H1 (cell line): ENCODE measurements at regions not wholly inside any gene's neighbourhood (a gene's known extent, or its start where the extent isn't known, plus 50 kb on each side); places are given as distances from the start of the nearest gene placed in this dataset.

Experiments
- CTCF ChIA-PET: fragments of 300-600 bp; sonication (Branson Sonifier 250); formaldehyde crosslinking; loops from one replicate; lab custom pipeline; 2021; ENCODE audit not compliant: partially characterized antibody; lab: Charles Lee
- POLR2A ChIA-PET: fragments of 300-600 bp; sonication (Branson Sonifier 250); formaldehyde crosslinking; loops from one replicate; lab custom pipeline; 2021; ENCODE audit warnings: inconsistent platforms; ENCODE audit not compliant: partially characterized antibody; lab: Charles Lee
- DNase-seq, 2 experiments: peaks; one replicate each; pipeline versions ENCODE4 v3.0.0 to v3.0.0-alpha.2; 2010 to 2022; ENCODE audit warnings: low spot score in 2 of 2, low read depth in 1 of 2, mixed read lengths in 1 of 2
- FAIRE-seq: peaks from 2 replicates; lab custom pipeline; 2011; peaks lifted over from hg19 to GRCh38; lab: Jason Lieb, UNC
- H2AFZ ChIP-seq: 2 replicates; pipeline ENCODE4 v1.8.1; 2012; ENCODE audit warnings: low read length, inconsistent platforms
- H2AK5ac ChIP-seq: 2 replicates; pipeline ENCODE4 v1.6.1; 2013; ENCODE audit warnings: low read depth, low read length
- H2BK120ac ChIP-seq: replicated peaks from 2 replicates; pipeline ENCODE3; 2013; ENCODE audit warnings: low read depth, low read length, inconsistent platforms
- H2BK12ac ChIP-seq: 2 replicates; pipeline ENCODE4 v1.6.1; 2013; ENCODE audit warnings: low read depth, low read length
- H2BK15ac ChIP-seq: 2 replicates; pipeline ENCODE4 v1.6.1; 2013; ENCODE audit warnings: low read length
- H2BK20ac ChIP-seq: 2 replicates; pipeline ENCODE4 v1.6.1; 2013; ENCODE audit warnings: low read length
- H2BK5ac ChIP-seq: 2 replicates; pipeline ENCODE4 v1.6.1; 2013; ENCODE audit warnings: low read depth, low read length
- H3K14ac ChIP-seq: 2 replicates; pipeline ENCODE4 v1.6.1; 2013; ENCODE audit warnings: inconsistent platforms; ENCODE audit not compliant: insufficient read length
- H3K18ac ChIP-seq: 2 replicates; pipeline ENCODE4 v1.6.1; 2013; ENCODE audit warnings: low read length; ENCODE audit errors: extremely low read depth
- H3K23ac ChIP-seq: 2 replicates; pipeline ENCODE4 v1.6.1; 2013; ENCODE audit warnings: inconsistent platforms; ENCODE audit not compliant: insufficient read length
- H3K23me2 ChIP-seq: 2 replicates; pipeline ENCODE4 v1.6.1; 2013; ENCODE audit warnings: low read depth, low read length
- H3K27ac ChIP-seq: 2 replicates; pipeline ENCODE4 v1.6.1; 2011; ENCODE audit warnings: low read depth, low read length, inconsistent platforms
- H3K27me3 ChIP-seq, 4 experiments: replicated peaks in 1 of 4; 1 replicate in 1 of 4; 2 replicates in 3 of 4; pipeline versions ENCODE4 v1.6.1 to v1.8.1; 2011 to 2013; ENCODE audit warnings: low read length in 3 of 4, mild to moderate bottlenecking in 3 of 4, inconsistent platforms in 2 of 4, mixed read lengths in 2 of 4, moderate library complexity in 1 of 4; ENCODE audit not compliant: control insufficient read depth in 3 of 4, insufficient read depth in 3 of 4; ENCODE audit errors: extremely low read depth in 1 of 4
- H3K36me3 ChIP-seq, 4 experiments: 2 replicates each; pipeline versions ENCODE4 v1.6.1 to v1.8.1; 2011 to 2013; ENCODE audit warnings: mild to moderate bottlenecking in 4 of 4, low read length in 3 of 4, moderate library complexity in 2 of 4, control low read depth in 1 of 4, inconsistent platforms in 1 of 4; ENCODE audit not compliant: insufficient read depth in 4 of 4, control insufficient read depth in 2 of 4
- H3K4ac ChIP-seq: replicated peaks from 2 replicates; pipeline ENCODE3; 2013; ENCODE audit warnings: low read length, low read depth, mixed read lengths, inconsistent platforms; ENCODE audit not compliant: insufficient read length
- H3K4me1 ChIP-seq, 4 experiments: replicated peaks in 1 of 4; 1 replicate in 1 of 4; 2 replicates in 3 of 4; pipeline versions ENCODE4 v1.6.1 to v1.8.1; 2011 to 2013; ENCODE audit warnings: low read length in 3 of 4, inconsistent platforms in 2 of 4, mixed read lengths in 1 of 4; ENCODE audit not compliant: insufficient read depth in 4 of 4, control insufficient read depth in 3 of 4
- H3K4me2 ChIP-seq, 2 experiments: 2 replicates each; pipeline versions ENCODE4 v1.6.1 to v1.8.1; 2011 to 2013; ENCODE audit warnings: low read depth in 2 of 2, low read length in 2 of 2, control low read depth in 1 of 2, inconsistent platforms in 1 of 2, mild to moderate bottlenecking in 1 of 2; ENCODE audit not compliant: insufficient read depth in 1 of 2
- H3K4me3 ChIP-seq, 4 experiments: fragments of 200-600, 300-600 bp in 1 of 4; sonication (generic), shearing (Covaris generic), sonication (Bioruptor Twin) in 1 of 4; 2 replicates each; pipeline versions ENCODE4 v1.5.1 to v1.8.1; 2011 to 2016; ENCODE audit warnings: low read length in 4 of 4, low read depth in 3 of 4, control low read depth in 2 of 4, inconsistent platforms in 2 of 4, mild to moderate bottlenecking in 2 of 4, mixed read lengths in 1 of 4, moderate library complexity in 1 of 4; ENCODE audit not compliant: insufficient read depth in 2 of 4; ENCODE audit errors: extremely low read depth in 1 of 4
- H3K56ac ChIP-seq: replicated peaks from 2 replicates; pipeline ENCODE3; 2013; ENCODE audit warnings: low read depth, mild to moderate bottlenecking, mixed read lengths, low read length, inconsistent platforms; ENCODE audit not compliant: insufficient read length
- H3K79me1 ChIP-seq: 2 replicates; pipeline ENCODE4 v1.6.1; 2013; ENCODE audit warnings: low read depth, low read length, control low read depth
- H3K79me2 ChIP-seq, 2 experiments: 2 replicates each; pipeline versions ENCODE4 v1.6.1 to v1.8.1; 2012 to 2013; ENCODE audit warnings: low read length in 2 of 2, mild to moderate bottlenecking in 2 of 2, inconsistent platforms in 1 of 2; ENCODE audit not compliant: insufficient read depth in 2 of 2, control insufficient read depth in 1 of 2
- H3K9ac ChIP-seq, 4 experiments: replicated peaks in 1 of 4; 1 replicate in 1 of 4; 2 replicates in 3 of 4; pipeline versions ENCODE4 v1.6.1 to v1.8.1; 2011 to 2013; ENCODE audit warnings: low read depth in 3 of 4, low read length in 3 of 4, control low read depth in 2 of 4, mild to moderate bottlenecking in 2 of 4, moderate library complexity in 2 of 4, inconsistent platforms in 1 of 4; ENCODE audit errors: extremely low read depth in 1 of 4
- H3K9me3 ChIP-seq, 2 experiments: 2 replicates each; pipeline versions ENCODE4 v1.6.1 to v1.8.1; 2012 to 2013; ENCODE audit warnings: mild to moderate bottlenecking in 2 of 2, moderate library complexity in 2 of 2, control low read depth in 1 of 2, inconsistent platforms in 1 of 2, low read depth in 1 of 2, low read length in 1 of 2, mixed read lengths in 1 of 2; ENCODE audit not compliant: insufficient read depth in 2 of 2
- H4K20me1 ChIP-seq, 2 experiments: replicated peaks in 1 of 2; 2 replicates each; pipeline versions ENCODE3 to v1.8.1; 2011 to 2013; ENCODE audit warnings: inconsistent platforms in 2 of 2, low read length in 2 of 2, mild to moderate bottlenecking in 1 of 2; ENCODE audit not compliant: insufficient read depth in 2 of 2, control insufficient read depth in 1 of 2
- H4K5ac ChIP-seq: 2 replicates; pipeline ENCODE4 v1.6.1; 2013; ENCODE audit warnings: low read length, low read depth, mixed read lengths, inconsistent platforms; ENCODE audit not compliant: insufficient read length
- H4K8ac ChIP-seq: 2 replicates; pipeline ENCODE4 v1.8.0; 2013; ENCODE audit warnings: mild to moderate bottlenecking, moderate library complexity, low read length, inconsistent platforms; ENCODE audit not compliant: insufficient read depth; ENCODE audit errors: extremely low read depth
- H4K91ac ChIP-seq: replicated peaks from 2 replicates; pipeline ENCODE3; 2013; ENCODE audit warnings: low read length, mixed read lengths, inconsistent platforms; ENCODE audit not compliant: insufficient read length
- CBX5 ChIP-seq: fragments of 300-800, 300-1000 bp; sonication (generic); IDR thresholded peaks from 2 replicates; pipeline ENCODE4 v1.7.1; 2016; ENCODE audit warnings: antibody characterized with exemption, low read length, low read depth
- CEBPB ChIP-seq: IDR thresholded peaks from 2 replicates; pipeline ENCODE4 v1.6.1; 2012; ENCODE audit warnings: low read depth, low read length
- CHD1 ChIP-seq: IDR thresholded peaks from 2 replicates; pipeline ENCODE4 v1.6.1; 2012; ENCODE audit warnings: low read depth, low read length, improper control_type of control experiment
- CREB1 ChIP-seq: IDR thresholded peaks from 2 replicates; pipeline ENCODE4 v1.6.1; 2012; ENCODE audit warnings: inconsistent platforms
- EP300 ChIP-seq, 2 experiments: IDR thresholded peaks; 1 replicate in 1 of 2; 2 replicates in 1 of 2; pipeline ENCODE4 v1.6.1; 2011 to 2012; ENCODE audit warnings: low read depth in 2 of 2, low read length in 2 of 2, mild to moderate bottlenecking in 2 of 2, borderline replicate concordance in 1 of 2, inconsistent platforms in 1 of 2, moderate library complexity in 1 of 2
- GABPA ChIP-seq: IDR thresholded peaks from 2 replicates; pipeline ENCODE4 v1.6.1; 2011; ENCODE audit warnings: mild to moderate bottlenecking, low read length, moderate library complexity, borderline replicate concordance; ENCODE audit not compliant: insufficient read depth
- GTF2F1 ChIP-seq: IDR thresholded peaks from 2 replicates; pipeline ENCODE4 v1.6.1; 2012; ENCODE audit warnings: low read depth, low read length, improper control_type of control experiment, borderline replicate concordance
- NANOG ChIP-seq: IDR thresholded peaks from 2 replicates; pipeline ENCODE4 v1.6.1; 2011; ENCODE audit warnings: low read length, low read depth, mild to moderate bottlenecking, inconsistent platforms; ENCODE audit not compliant: insufficient read depth, poor library complexity, severe bottlenecking
- POLR2AphosphoS5 ChIP-seq: IDR thresholded peaks from 2 replicates; pipeline ENCODE4 v1.6.1; 2011; ENCODE audit warnings: low read depth, low read length
- POU5F1 ChIP-seq: IDR thresholded peaks from 2 replicates; pipeline ENCODE4 v1.6.1; 2011; ENCODE audit warnings: low read depth, mild to moderate bottlenecking, low read length, moderate library complexity
- SIX5 ChIP-seq: IDR thresholded peaks from 2 replicates; pipeline ENCODE4 v1.6.1; 2011; ENCODE audit warnings: mild to moderate bottlenecking, low read depth, low read length
- SP2 ChIP-seq: IDR thresholded peaks from 2 replicates; pipeline ENCODE4 v1.6.1; 2012; ENCODE audit warnings: mild to moderate bottlenecking, low read length, inconsistent platforms
- TAF1 ChIP-seq: IDR thresholded peaks from 2 replicates; pipeline ENCODE4 v1.6.1; 2011; ENCODE audit warnings: mild to moderate bottlenecking, low read depth, low read length
- TBP ChIP-seq: IDR thresholded peaks from 2 replicates; pipeline ENCODE4 v1.6.1; 2011; ENCODE audit warnings: low read depth, low read length, improper control_type of control experiment
- USF2 ChIP-seq: IDR thresholded peaks from 2 replicates; pipeline ENCODE4 v1.6.1; 2011; ENCODE audit warnings: low read length, improper control_type of control experiment
- WGBS, 2 experiments: shearing (Covaris generic) in 1 of 2; methylation state at CpG; one replicate each; pipeline versions ENCODE4 v1.1.6 to v1.1.7; 2013 to 2015; ENCODE audit warnings: low lambda C conversion rate in 2 of 2, mixed read lengths in 2 of 2, inconsistent platforms in 1 of 2, low coverage in 1 of 2, missing lambda C conversion rate in 1 of 2; ENCODE audit not compliant: insufficient replicate concordance in 2 of 2, insufficient coverage in 1 of 2, insufficient read length in 1 of 2; ENCODE audit errors: extremely low coverage in 1 of 2, missing lambda C conversion rate in 1 of 2; 5-methylcytosine and 5-hydroxymethylcytosine counted together

DNA sequence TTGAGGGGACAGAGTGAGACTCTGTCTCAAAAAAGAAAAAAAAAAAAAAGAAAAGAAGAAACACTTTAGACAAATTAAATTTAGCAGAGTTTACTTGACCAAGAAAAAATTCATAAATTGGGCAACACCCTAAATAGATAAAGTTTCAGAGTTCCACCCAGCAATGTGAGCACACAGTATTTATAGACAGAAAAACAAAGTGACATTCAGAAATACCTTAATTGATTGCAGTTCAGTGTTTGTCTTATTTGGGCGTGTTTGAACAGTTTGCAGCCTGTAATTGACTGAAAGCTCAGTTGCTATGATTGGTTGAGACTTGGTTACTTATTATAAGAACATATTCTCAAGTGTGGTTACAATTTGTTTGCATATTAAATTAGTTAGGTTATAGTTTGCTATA, 603.5 kb upstream of the NEGR1 start:
- Histone ChIP-seq H2BK5ac (no peak overlapping the region), H2BK20ac (no peak overlapping the region), H3K4me2 (no peak overlapping the region), H3K36me3 (no peaks in the 10 kb centered on the region), H4K20me1 (no peaks in the 10 kb centered on the region), H2BK15ac (no peak overlapping the region), H3K9ac (no peak overlapping the region), H3K27me3 (no peaks in the 10 kb centered on the region), H3K4me1 (no peaks in the 10 kb centered on the region), H3K18ac (no peak overlapping the region), H3K4ac (no peak overlapping the region), H2AFZ (no peak overlapping the region), H3K79me2 (no peaks in the 10 kb centered on the region), H3K14ac (no peak overlapping the region), H3K23ac (no peak overlapping the region), H3K4me3 (no peak overlapping the region), H4K91ac (no peak overlapping the region), H2BK120ac (no peak overlapping the region), H3K23me2 (no peaks in the 10 kb centered on the region), H2AK5ac (no peak overlapping the region), H4K8ac (no peak overlapping the region), H2BK12ac (no peak overlapping the region), H3K79me1 (no peaks in the 10 kb centered on the region), H4K5ac (no peak overlapping the region), H3K56ac (no peak overlapping the region), H3K27ac (no peak overlapping the region), H3K9me3 (no peaks in the 10 kb centered on the region)
- TF ChIP-seq SIX5 (no peak), NANOG (no peak), CBX5 (no peak), TAF1 (no peak), GABPA (no peak), TBP (no peak), CHD1 (no peak), GTF2F1 (no peak), EP300 (IDR thresholded peaks at IDR 0.05; ENCODE audit: borderline replicate concordance in 1 of 2, low read depth in 2 of 2, low read length in 2 of 2) (no peak), CEBPB (no peak), POU5F1 (no peak), POLR2AphosphoS5 (no peak), CREB1 (no peak), USF2 (no peak), SP2 (no peak)
- ChIA-PET CTCF (no interaction called here), POLR2A (no interaction called here)
- WGBS, 2 experiments = 78% methylated on average over 1 of the region's 1 CpG; no CpG with 5 or more reads in 1 of the 2 experiments
- FAIRE-seq (no peak), DNase-seq (no peak)
